Vagina (tissue), 2 donors: ENCODE measurements at regions not wholly inside any gene's neighbourhood (a gene's known extent, or its start where the extent isn't known, plus 50 kb on each side); places are given as distances from the start of the nearest gene placed in this dataset.
A peak's percentile ranks its signal among the peaks of the same experiment; 100 is the strongest.

Source experiments
- DNase-seq, 2 donors: peaks; one replicate each; pipeline ENCODE4 v3.0.0-alpha.2; 2017; ENCODE audit errors: extremely low spot score in 2 of 2
- H3K27ac ChIP-seq: fragments of 200-600 bp; sonication (generic); one replicate; pipeline ENCODE4 v1.5.1; 2019
- H3K27me3 ChIP-seq: fragments of 200-600 bp; sonication (generic); one replicate; pipeline ENCODE4 v1.5.1; 2019
- H3K36me3 ChIP-seq, 2 donors: fragments of 200-600 bp; sonication (generic); one replicate each; pipeline ENCODE4 v1.5.1; 2017 to 2019
- H3K4me1 ChIP-seq: fragments of 200-600 bp; sonication (generic); one replicate; pipeline ENCODE4 v1.5.1; 2019
- H3K4me3 ChIP-seq, 2 donors: fragments of 200-600 bp; sonication (generic); 1 replicate in 1 of 2; 2 replicates in 1 of 2; pipeline ENCODE4 v1.5.1; 2016 to 2019
- H3K9me3 ChIP-seq: fragments of 200-600 bp; sonication (generic); one replicate; pipeline ENCODE4 v1.5.1; 2019
- CTCF ChIP-seq, 3 experiments: fragments of 450-650 bp in 2 of 3; fragments of 200-600 bp in 1 of 3; sonication (generic) in 1 of 3; IDR thresholded peaks; one replicate each; pipeline ENCODE4 v1.5.1; 2017 to 2019; ENCODE audit warnings: antibody characterized with exemption in 3 of 3, mild to moderate bottlenecking in 2 of 3, moderate library complexity in 2 of 3
- POLR2A ChIP-seq, 2 donors: fragments of 450-650 bp; IDR thresholded peaks; one replicate each; pipeline ENCODE4 v1.6.1; 2017; ENCODE audit warnings: antibody characterized with exemption in 2 of 2, mild to moderate bottlenecking in 2 of 2, moderate library complexity in 2 of 2
- POLR2AphosphoS5 ChIP-seq, 2 donors: sonication (generic); formaldehyde crosslinking; IDR thresholded peaks; one replicate each; pipeline ENCODE4 v1.9.0; 2017; ENCODE audit warnings: antibody characterized with exemption in 2 of 2, mild to moderate bottlenecking in 2 of 2, low read depth in 1 of 2; ENCODE audit not compliant: insufficient read depth in 1 of 2
- intact Hi-C: fragments of 100-400 bp; cut with DNase I; formaldehyde crosslinking; loops from one replicate; pipeline ENCODE4 v1.15.1; 2023

GRCh38 chr2:41716497-41716896 lies 331.3 kb upstream of the PKDCC start:
- H3K36me3 ChIP-seq, result no peaks in the 10 kb centered on the region
- no peak overlapping the region for H3K4me3 ChIP-seq
- TF ChIP-seq POLR2AphosphoS5 (IDR thresholded peaks at IDR 0.05; ENCODE audit: insufficient read depth in 1 of 2, low read depth in 1 of 2) (no peak), POLR2A (IDR thresholded peaks at IDR 0.05) (no peak), CTCF (IDR thresholded peaks at IDR 0.05) (no peak)
- H3K27ac ChIP-seq, result no peak overlapping the region
- H3K9me3 ChIP-seq, result no peaks in the 10 kb centered on the region
- intact Hi-C loops, result no loop called here
- DNase-seq, result no peak
- no peaks in the 10 kb centered on the region for H3K4me1 ChIP-seq
- no peaks in the 10 kb centered on the region for H3K27me3 ChIP-seq

GRCh38 chr2:41717839-41718238 lies 330.0 kb upstream of the PKDCC start:
- no peak for DNase-seq
- Histone ChIP-seq H3K4me3 (no peak overlapping the region), H3K27ac (no peak overlapping the region), H3K27me3 (no peaks in the 10 kb centered on the region), H3K36me3 (no peaks in the 10 kb centered on the region), H3K9me3 (no peaks in the 10 kb centered on the region), H3K4me1 (no peaks in the 10 kb centered on the region)
- no peak for TF ChIP-seq POLR2AphosphoS5 (IDR thresholded peaks at IDR 0.05; ENCODE audit: insufficient read depth in 1 of 2, low read depth in 1 of 2)
- no peak for TF ChIP-seq CTCF (IDR thresholded peaks at IDR 0.05)
- no peak for TF ChIP-seq POLR2A (IDR thresholded peaks at IDR 0.05)
- intact Hi-C loops, result no loop called here

- H3K4me3 ChIP-seq, result no peak overlapping the region
- H3K36me3 ChIP-seq, result no peaks in the 10 kb centered on the region
- TF ChIP-seq CTCF (IDR thresholded peaks at IDR 0.05) (no peak), POLR2AphosphoS5 (IDR thresholded peaks at IDR 0.05; ENCODE audit: insufficient read depth in 1 of 2, low read depth in 1 of 2) (no peak), POLR2A (IDR thresholded peaks at IDR 0.05) (no peak)
- no peak for DNase-seq
- no peaks in the 10 kb centered on the region for H3K4me1 ChIP-seq
- H3K9me3 ChIP-seq, result no peaks in the 10 kb centered on the region
- H3K27me3 ChIP-seq, result no peaks in the 10 kb centered on the region
- H3K27ac ChIP-seq, result no peak overlapping the region
- intact Hi-C loops, result no loop called here
Measured at GRCh38 chr2:41718705-41719104, 329.1 kb upstream of the PKDCC start.

GRCh38 chr2:41719756-41720155 lies 328.1 kb upstream of the PKDCC start:
- H3K4me1 ChIP-seq, result no peaks in the 10 kb centered on the region
- H3K4me3 ChIP-seq, result no peak overlapping the region
- intact Hi-C loops, result no loop called here
- no peak overlapping the region for H3K27ac ChIP-seq
- H3K27me3 ChIP-seq, result no peaks in the 10 kb centered on the region
- H3K36me3 ChIP-seq, result no peaks in the 10 kb centered on the region
- H3K9me3 ChIP-seq, result no peaks in the 10 kb centered on the region
- TF ChIP-seq POLR2AphosphoS5 (IDR thresholded peaks at IDR 0.05; ENCODE audit: insufficient read depth in 1 of 2, low read depth in 1 of 2) (no peak), POLR2A (IDR thresholded peaks at IDR 0.05) (no peak), CTCF (IDR thresholded peaks at IDR 0.05) (no peak)
- DNase-seq, result no peak

- no peak for DNase-seq
Measured at GRCh38 chr2:41720331-41721251, 327.2 kb upstream of the PKDCC start.

More at GRCh38 chr2:41720331-41721251, 327.2 kb upstream of the PKDCC start:
- TF ChIP-seq CTCF (IDR thresholded peaks at IDR 0.05) (no peak), POLR2AphosphoS5 (IDR thresholded peaks at IDR 0.05; ENCODE audit: insufficient read depth in 1 of 2, low read depth in 1 of 2) (no peak), POLR2A (IDR thresholded peaks at IDR 0.05) (no peak)
- intact Hi-C loops, result no loop called here
- H3K9me3 ChIP-seq, result no peaks in the 10 kb centered on the region
- peak overlapping the region; percentile 6 for H3K27ac ChIP-seq
- no peaks in the 10 kb centered on the region for H3K4me1 ChIP-seq
- no peaks in the 10 kb centered on the region for H3K36me3 ChIP-seq
- no peak overlapping the region for H3K4me3 ChIP-seq
- H3K27me3 ChIP-seq, result no peaks in the 10 kb centered on the region
